ENCODE measurements at regions not wholly inside any gene's neighbourhood (a gene's known extent, or its start where the extent isn't known, plus 50 kb on each side); places are given as distances from the start of the nearest gene placed in this dataset.

GRCh38 chr12:128052777-128053176 lies 214.2 kb upstream of the TMEM132C start:
- DNase-seq, result no peak

GRCh38 chr12:128055567-128055966 lies 211.4 kb upstream of the TMEM132C start:
- no peak for DNase-seq

- DNase-seq, result no peak
Observed at GRCh38 chr12:128056136-128056801, 210.7 kb upstream of the TMEM132C start.

GRCh38 chr12:128057586-128057985 lies 209.4 kb upstream of the TMEM132C start:
- no peak for DNase-seq

- no peak for DNase-seq
Observed at GRCh38 chr12:128059621-128060370, 207.2 kb upstream of the TMEM132C start.

GRCh38 chr12:128068211-128068610 lies 198.8 kb upstream of the TMEM132C start:
- DNase-seq, result no peak

GRCh38 chr12:128069359-128069997 lies 197.5 kb upstream of the TMEM132C start:
- peak in 1 of 2 experiments; percentile 6 for DNase-seq

- no peak for DNase-seq
Observed at GRCh38 chr12:128073937-128074336, 193.0 kb upstream of the TMEM132C start.

GRCh38 chr12:128075332-128075731 lies 191.6 kb upstream of the TMEM132C start:
- no peak for DNase-seq

- no peak for DNase-seq
Observed at GRCh38 chr12:128076188-128076587, 190.8 kb upstream of the TMEM132C start.

GRCh38 chr12:128077211-128077916 lies 189.6 kb upstream of the TMEM132C start:
- no peak for DNase-seq

- no peak for DNase-seq
Observed at GRCh38 chr12:128077917-128078298, 189.1 kb upstream of the TMEM132C start.

GRCh38 chr12:128078301-128078971 lies 188.5 kb upstream of the TMEM132C start:
- DNase-seq, result no peak

GRCh38 chr12:128079446-128079845 lies 187.5 kb upstream of the TMEM132C start:
- no peak for DNase-seq

GRCh38 chr12:128083132-128083729 lies 183.7 kb upstream of the TMEM132C start:
- no peak for DNase-seq

GRCh38 chr12:128088926-128089325 lies 178.0 kb upstream of the TMEM132C start:
- DNase-seq, result no peak

- DNase-seq, result no peak
Observed at GRCh38 chr12:128089961-128090360, 177.0 kb upstream of the TMEM132C start.

- no peak for DNase-seq
Observed at GRCh38 chr12:128091101-128091720, 175.8 kb upstream of the TMEM132C start.

GRCh38 chr12:128091951-128092382 lies 175.0 kb upstream of the TMEM132C start:
- no peak for DNase-seq

GRCh38 chr12:128098730-128099129 lies 168.2 kb upstream of the TMEM132C start:
- DNase-seq, result no peak

GRCh38 chr12:128103152-128103551 lies 163.8 kb upstream of the TMEM132C start:
- DNase-seq, result no peak

- no peak for DNase-seq
Observed at GRCh38 chr12:128109236-128109635, 157.7 kb upstream of the TMEM132C start.
